Liver (tissue), 8 donors: ENCODE measurements at regions not wholly inside any gene's neighbourhood (a gene's known extent, or its start where the extent isn't known, plus 50 kb on each side); places are given as distances from the start of the nearest gene placed in this dataset.

Source experiments
- DNase-seq: peaks from one replicate; pipeline ENCODE4 v3.0.0-alpha.2; 2017; ENCODE audit warnings: low spot score
- H3K27ac ChIP-seq, 2 donors: one replicate each; pipeline ENCODE4 v1.7.0; 2013; ENCODE audit warnings: inconsistent platforms in 2 of 2, low read length in 2 of 2, control low read depth in 1 of 2, low read depth in 1 of 2, mild to moderate bottlenecking in 1 of 2
- H3K27me3 ChIP-seq, 4 donors: one replicate each; pipeline versions ENCODE4 v1.6.1 to v1.7.0; 2013; ENCODE audit warnings: low read length in 3 of 4, inconsistent platforms in 1 of 4, mild to moderate bottlenecking in 1 of 4, moderate library complexity in 1 of 4; ENCODE audit not compliant: control insufficient read depth in 4 of 4, insufficient read depth in 4 of 4
- H3K36me3 ChIP-seq, 4 donors: one replicate each; pipeline versions ENCODE4 v1.6.1 to v1.7.0; 2013; ENCODE audit warnings: low read length in 3 of 4, mild to moderate bottlenecking in 3 of 4, low read depth in 1 of 4, moderate library complexity in 1 of 4; ENCODE audit not compliant: control insufficient read depth in 4 of 4, insufficient read depth in 3 of 4
- H3K4me1 ChIP-seq, 4 donors: one replicate each; pipeline versions ENCODE4 v1.6.1 to v1.7.0; 2013; ENCODE audit warnings: low read length in 3 of 4, mild to moderate bottlenecking in 3 of 4, moderate library complexity in 1 of 4; ENCODE audit not compliant: control insufficient read depth in 4 of 4, insufficient read depth in 4 of 4
- H3K4me3 ChIP-seq, 3 donors: one replicate each; pipeline versions ENCODE4 v1.6.1 to v1.7.0; 2013; ENCODE audit warnings: low read length in 3 of 3, control low read depth in 1 of 3, low read depth in 1 of 3, mild to moderate bottlenecking in 1 of 3
- H3K9ac ChIP-seq, 2 donors: one replicate each; pipeline ENCODE4 v1.7.0; 2013; ENCODE audit warnings: low read length in 2 of 2, mild to moderate bottlenecking in 2 of 2, moderate library complexity in 2 of 2, control low read depth in 1 of 2, low read depth in 1 of 2
- H3K9me3 ChIP-seq, 4 donors: one replicate each; pipeline versions ENCODE4 v1.6.1 to v1.7.0; 2013; ENCODE audit warnings: low read length in 3 of 4; ENCODE audit not compliant: control insufficient read depth in 4 of 4
- CTCF ChIP-seq: fragments of 150-350 bp; IDR thresholded peaks from 2 replicates; pipeline ENCODE4 v1.5.1; 2017; ENCODE audit warnings: improper control_type of control experiment, low read depth, low read length; ENCODE audit not compliant: missing input control
- FOXA2 ChIP-seq: IDR thresholded peaks from 2 replicates; pipeline ENCODE4 v1.6.1; 2016; ENCODE audit warnings: antibody characterized with exemption
- GABPA ChIP-seq, 2 donors: IDR thresholded peaks in 1 of 2; conservative IDR thresholded peaks in 1 of 2; 2 replicates each; pipeline ENCODE4 v1.6.1; 2016; ENCODE audit warnings: antibody characterized with exemption in 2 of 2, mild to moderate bottlenecking in 1 of 2, moderate library complexity in 1 of 2
- HNF4A ChIP-seq, 2 donors: conservative IDR thresholded peaks; 2 replicates each; pipeline ENCODE4 v1.6.1; 2016; ENCODE audit warnings: antibody characterized with exemption in 2 of 2, mild to moderate bottlenecking in 2 of 2
- HNF4G ChIP-seq: IDR thresholded peaks from 2 replicates; pipeline ENCODE4 v1.6.1; 2016; ENCODE audit warnings: antibody characterized with exemption
- JUND ChIP-seq, 2 donors: IDR thresholded peaks; 2 replicates each; pipeline ENCODE4 v1.6.1; 2016; ENCODE audit warnings: antibody characterized with exemption in 2 of 2
- NR2F2 ChIP-seq: IDR thresholded peaks from 2 replicates; pipeline ENCODE4 v1.6.1; 2016; ENCODE audit warnings: antibody characterized with exemption
- RAD21 ChIP-seq, 2 donors: IDR thresholded peaks; 2 replicates each; pipeline ENCODE4 v1.6.1; 2016; ENCODE audit warnings: antibody characterized with exemption in 2 of 2, mild to moderate bottlenecking in 2 of 2
- REST ChIP-seq: IDR thresholded peaks from 2 replicates; pipeline ENCODE4 v1.6.1; 2016; ENCODE audit warnings: antibody characterized with exemption, mild to moderate bottlenecking
- RXRA ChIP-seq, 2 donors: IDR thresholded peaks; 2 replicates each; pipeline ENCODE4 v1.6.1; 2017 to 2018; ENCODE audit warnings: antibody characterized with exemption in 2 of 2, mild to moderate bottlenecking in 1 of 2
- SP1 ChIP-seq: IDR thresholded peaks from 2 replicates; pipeline ENCODE4 v1.6.1; 2018; ENCODE audit warnings: antibody characterized with exemption, mild to moderate bottlenecking
- TAF1 ChIP-seq: conservative IDR thresholded peaks from 2 replicates; pipeline ENCODE4 v1.6.1; 2016; ENCODE audit warnings: antibody characterized with exemption, mild to moderate bottlenecking
- YY1 ChIP-seq: IDR thresholded peaks from 2 replicates; pipeline ENCODE4 v1.6.1; 2016; ENCODE audit warnings: antibody characterized with exemption, mild to moderate bottlenecking
- ZBTB33 ChIP-seq: IDR thresholded peaks from 2 replicates; pipeline ENCODE4 v1.6.1; 2016; ENCODE audit warnings: antibody characterized with exemption
- WGBS: extraction: QIAGEN DNeasy Blood & Tissue Kit; methylation state at CpG from one replicate; pipeline ENCODE4 v1.1.7; 2013; 5-methylcytosine and 5-hydroxymethylcytosine counted together
- TF ChIP-seq, protein P1 (sequence below): IDR thresholded peaks from 2 replicates; pipeline ENCODE4 v1.6.1; 2016; ENCODE audit warnings: antibody characterized with exemption
- TF ChIP-seq, protein P2 (sequence below): IDR thresholded peaks from 2 replicates; pipeline ENCODE4 v1.6.1; 2016; ENCODE audit warnings: antibody characterized with exemption
- donor health status: healthy.
- donor health status: healthy.
- donor health status: healthy.
- donor health status: healthy.
- donor health status: healthy.

- TF ChIP-seq REST, result no peak
- TF ChIP-seq HNF4G, result no peak
- TF ChIP-seq, protein P1, sequence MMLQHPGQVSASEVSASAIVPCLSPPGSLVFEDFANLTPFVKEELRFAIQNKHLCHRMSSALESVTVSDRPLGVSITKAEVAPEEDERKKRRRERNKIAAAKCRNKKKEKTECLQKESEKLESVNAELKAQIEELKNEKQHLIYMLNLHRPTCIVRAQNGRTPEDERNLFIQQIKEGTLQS, result no peak
- no peak for TF ChIP-seq SP1
- no peak for TF ChIP-seq TAF1
- TF ChIP-seq RAD21 (IDR thresholded peaks at IDR 0.05), result no peak
These were observed 594.8 kb upstream of the B3GAT1 start (continued) for GRCh38 chr11:135006800-135007199.

DNA sequence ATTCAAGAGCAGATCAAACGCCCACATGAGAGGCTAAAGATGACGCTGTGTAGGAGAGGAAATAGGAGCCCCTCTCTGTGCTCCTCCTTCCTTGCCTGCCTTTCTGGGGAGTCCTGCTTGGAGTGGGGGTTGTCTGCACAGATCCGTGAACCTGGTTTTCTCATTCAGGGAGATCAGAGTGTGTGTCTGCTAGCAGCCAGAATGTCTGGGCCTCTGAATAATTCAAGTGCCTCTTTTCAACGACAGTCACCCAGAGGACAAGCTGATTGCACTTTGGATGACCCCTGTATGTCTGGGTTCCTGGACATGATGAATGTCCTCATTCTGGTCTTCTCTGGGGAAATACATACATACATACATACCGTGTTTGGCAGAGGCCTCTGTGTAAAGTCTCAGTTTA is 592.5 kb upstream of the B3GAT1 start:
- no peak for DNase-seq
- Histone ChIP-seq H3K9me3 (no peaks in the 10 kb centered on the region), H3K9ac (no peak overlapping the region), H3K4me3 (no peak overlapping the region), H3K36me3 (no peaks in the 10 kb centered on the region), H3K27me3 (peaks cover 0 to 3% (median 1%) of the 10 kb centered on the region in 4 donors), H3K4me1 (no peaks in the 10 kb centered on the region), H3K27ac (no peak overlapping the region)
- TF ChIP-seq, protein P2, sequence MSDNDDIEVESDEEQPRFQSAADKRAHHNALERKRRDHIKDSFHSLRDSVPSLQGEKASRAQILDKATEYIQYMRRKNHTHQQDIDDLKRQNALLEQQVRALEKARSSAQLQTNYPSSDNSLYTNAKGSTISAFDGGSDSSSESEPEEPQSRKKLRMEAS, result no peak
- TF ChIP-seq SP1 (no peak), YY1 (no peak), FOXA2 (no peak), ZBTB33 (no peak)
- WGBS, result 67% methylated on average over 5 of the region's 5 CpGs

- Histone ChIP-seq H3K9ac (no peak overlapping the region), H3K36me3 (no peaks in the 10 kb centered on the region), H3K4me3 (no peak overlapping the region), H3K4me1 (no peaks in the 10 kb centered on the region), H3K9me3 (no peaks in the 10 kb centered on the region), H3K27me3 (peaks cover 0 to 3% (median 1%) of the 10 kb centered on the region in 4 donors), H3K27ac (no peak overlapping the region)
- DNase-seq, result no peak
- TF ChIP-seq SP1 (no peak), NR2F2 (no peak), CTCF (no peak), GABPA (IDR thresholded peaks at IDR 0.05 in 1 of 2, conservative IDR thresholded peaks at IDR 0.05 in 1 of 2) (no peak), FOXA2 (no peak), JUND (IDR thresholded peaks at IDR 0.05) (no peak), TAF1 (no peak), HNF4A (conservative IDR thresholded peaks at IDR 0.05) (no peak), RXRA (IDR thresholded peaks at IDR 0.05) (no peak), RAD21 (IDR thresholded peaks at IDR 0.05) (no peak), REST (no peak), ZBTB33 (no peak), YY1 (no peak)
- TF ChIP-seq, protein P2, result no peak
These were observed 590.2 kb upstream of the B3GAT1 start for GRCh38 chr11:135002236-135002635.
